Memory B cell (primary cell): ENCODE measurements at regions not wholly inside any gene's neighbourhood (a gene's known extent, or its start where the extent isn't known, plus 50 kb on each side); places are given as distances from the start of the nearest gene placed in this dataset.
"Not testable (repeated sequence)": the region's sequence is repeated elsewhere in the genome, so short reads cannot be mapped to it uniquely, and the experiment has no call there.

Experiments
- ATAC-seq: fragments of 150-1000 bp; cut with Tn5 transposase; 2 replicates; pipeline ENCODE4 v1.10.0; 2021; ENCODE audit warnings: low read depth, mild to moderate bottlenecking, moderate library complexity
- DNase-seq, 2 donors: peaks; one replicate each; pipeline ENCODE4 v3.0.0; 2022; ENCODE audit warnings: low spot score in 2 of 2
- H3K27ac Mint-ChIP-seq: one replicate; pipeline ENCODE4 v1.8.0; 2022; ENCODE audit warnings: mild to moderate bottlenecking, moderate library complexity, mixed read lengths
- H3K27me3 Mint-ChIP-seq: one replicate; pipeline ENCODE4 v1.8.0; 2022; ENCODE audit warnings: mixed read lengths
- H3K36me3 Mint-ChIP-seq: one replicate; pipeline ENCODE4 v1.8.0; 2022; ENCODE audit warnings: mild to moderate bottlenecking, mixed read lengths
- H3K4me1 Mint-ChIP-seq: one replicate; pipeline ENCODE4 v1.8.0; 2022; ENCODE audit warnings: mixed read lengths
- H3K4me3 Mint-ChIP-seq: one replicate; pipeline ENCODE4 v1.8.0; 2022; ENCODE audit warnings: mild to moderate bottlenecking, moderate library complexity, mixed read lengths
- H3K9me3 Mint-ChIP-seq: one replicate; pipeline ENCODE4 v1.8.0; 2022; ENCODE audit warnings: mixed read lengths

DNA sequence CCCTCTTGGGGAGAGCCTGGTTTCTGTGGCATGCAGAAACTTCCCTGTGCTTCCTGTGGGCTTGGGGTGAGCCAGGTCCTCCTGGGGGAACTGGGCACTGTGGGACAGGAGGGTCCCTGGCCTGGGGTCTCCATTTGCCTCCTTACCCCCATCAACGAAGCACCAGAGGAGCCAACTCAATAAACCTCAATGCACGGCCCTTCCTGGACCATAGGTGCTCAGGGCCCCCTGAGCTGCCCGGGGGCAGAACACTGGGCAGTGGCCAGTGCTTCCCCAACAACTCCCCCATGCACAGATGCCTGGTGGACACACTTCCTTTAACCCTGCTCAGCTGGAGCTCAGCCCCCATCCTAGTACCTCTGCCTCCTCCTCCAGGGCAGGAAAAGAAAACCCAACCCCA, 214.7 kb downstream of the POTEG start:
- H3K36me3 Mint-ChIP-seq, DNase-seq, H3K27ac Mint-ChIP-seq, H3K4me1 Mint-ChIP-seq, H3K4me3 Mint-ChIP-seq, H3K27me3 Mint-ChIP-seq, ATAC-seq, H3K9me3 Mint-ChIP-seq: not testable (repeated sequence)

GRCh38 chr14:19231421-19231820, 202.7 kb downstream of the POTEG start:
- not testable (repeated sequence) for ATAC-seq, DNase-seq, H3K4me3 Mint-ChIP-seq, H3K4me1 Mint-ChIP-seq, H3K9me3 Mint-ChIP-seq, H3K27me3 Mint-ChIP-seq, H3K36me3 Mint-ChIP-seq, H3K27ac Mint-ChIP-seq

DNA sequence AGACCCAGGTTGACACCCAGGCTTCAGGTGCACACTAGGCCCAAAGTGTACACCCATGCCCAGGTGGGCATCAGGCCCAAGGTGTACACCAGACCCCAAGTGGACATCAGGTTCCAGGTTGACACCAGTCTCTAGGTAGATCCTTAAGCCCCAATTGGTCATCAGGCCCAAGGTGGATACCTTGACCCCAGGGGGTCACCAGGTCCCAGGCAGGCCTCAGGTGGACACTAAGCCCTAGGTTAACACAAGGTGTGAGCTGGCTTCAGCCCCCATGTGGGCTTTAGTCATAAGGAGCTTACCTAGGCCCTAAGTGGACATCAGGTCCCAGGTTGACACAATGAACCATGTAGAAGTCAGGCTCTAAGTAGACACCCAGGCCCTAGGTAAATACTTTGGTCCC, 200.1 kb downstream of the POTEG start:
- H3K36me3 Mint-ChIP-seq, H3K27ac Mint-ChIP-seq, ATAC-seq, DNase-seq, H3K9me3 Mint-ChIP-seq, H3K4me3 Mint-ChIP-seq, H3K27me3 Mint-ChIP-seq, H3K4me1 Mint-ChIP-seq: not testable (repeated sequence)

- not testable (repeated sequence) for ATAC-seq, H3K27ac Mint-ChIP-seq, DNase-seq, H3K9me3 Mint-ChIP-seq, H3K36me3 Mint-ChIP-seq, H3K27me3 Mint-ChIP-seq, H3K4me3 Mint-ChIP-seq, H3K4me1 Mint-ChIP-seq
Observed at GRCh38 chr14:19237656-19238055, 196.5 kb downstream of the POTEG start.

DNA sequence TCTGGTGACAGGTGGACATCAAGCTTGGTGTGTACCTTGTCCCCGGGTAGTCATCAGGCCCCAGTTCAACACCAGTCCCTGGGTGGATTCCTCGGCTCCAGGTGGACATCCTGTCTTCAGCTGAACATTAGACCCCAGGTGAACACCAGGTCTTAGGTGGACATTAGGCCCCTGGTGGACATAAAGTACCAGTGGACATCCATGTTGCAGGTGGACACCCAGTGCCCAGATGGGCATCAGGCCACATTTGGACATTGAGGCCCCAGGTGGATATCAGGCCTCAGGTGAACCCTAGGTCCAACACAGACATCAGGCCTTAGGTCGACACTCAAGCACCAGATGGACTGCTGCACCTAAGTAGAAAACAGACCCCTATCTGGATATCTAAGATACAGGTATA, 195.6 kb downstream of the POTEG start:
- not testable (repeated sequence) for ATAC-seq, H3K4me3 Mint-ChIP-seq, H3K4me1 Mint-ChIP-seq, H3K27ac Mint-ChIP-seq, H3K36me3 Mint-ChIP-seq, H3K9me3 Mint-ChIP-seq, H3K27me3 Mint-ChIP-seq, DNase-seq

- H3K27ac Mint-ChIP-seq, DNase-seq, H3K4me1 Mint-ChIP-seq, H3K27me3 Mint-ChIP-seq, H3K36me3 Mint-ChIP-seq, H3K9me3 Mint-ChIP-seq, ATAC-seq, H3K4me3 Mint-ChIP-seq: not testable (repeated sequence)
Observed at GRCh38 chr14:19239981-19240380, 194.2 kb downstream of the POTEG start.

DNA sequence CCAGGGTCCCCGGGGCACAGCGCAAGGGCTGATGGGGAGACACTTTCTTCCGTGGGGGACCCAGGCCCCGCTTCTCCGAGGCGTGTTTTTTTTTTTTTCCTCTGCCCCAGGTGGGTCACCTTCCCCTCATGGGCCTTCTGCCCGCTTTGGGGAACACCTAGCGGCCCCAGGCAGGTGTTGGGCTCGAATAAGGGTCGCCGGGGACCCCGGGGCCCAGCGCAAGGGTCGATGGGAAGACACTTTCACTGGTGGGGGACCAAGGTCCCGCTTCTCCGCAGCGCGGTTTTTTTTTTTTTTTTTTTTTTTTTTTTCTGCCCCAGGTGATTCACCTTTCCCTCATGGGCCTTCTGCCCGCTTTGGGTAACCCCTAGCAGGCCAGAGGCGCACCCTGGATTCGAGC, 193.8 kb downstream of the POTEG start:
- not testable (repeated sequence) for H3K27ac Mint-ChIP-seq, ATAC-seq, H3K4me3 Mint-ChIP-seq, H3K36me3 Mint-ChIP-seq, H3K4me1 Mint-ChIP-seq, H3K9me3 Mint-ChIP-seq, H3K27me3 Mint-ChIP-seq, DNase-seq

DNA sequence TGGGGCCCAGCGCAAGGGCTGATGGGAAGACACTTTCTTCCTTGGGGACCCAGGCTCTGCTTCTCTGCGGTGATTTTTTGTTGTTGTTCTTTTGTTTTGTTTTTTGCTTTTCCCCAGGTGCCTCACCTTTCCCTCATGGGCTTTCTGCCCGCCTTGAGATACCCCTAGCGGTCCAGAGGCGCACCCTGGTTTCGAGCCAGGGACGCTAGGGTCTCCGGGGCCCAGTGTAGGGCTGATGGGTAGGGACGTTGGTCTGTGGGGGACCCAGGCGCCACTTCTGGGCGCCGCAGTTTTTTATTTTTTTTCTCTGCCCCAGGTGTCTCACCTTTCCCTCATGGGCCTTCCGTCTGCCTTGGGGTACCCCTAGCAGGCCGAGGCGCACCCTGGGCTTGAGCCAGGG, 192.7 kb downstream of the POTEG start:
- DNase-seq, H3K36me3 Mint-ChIP-seq, H3K4me3 Mint-ChIP-seq, H3K9me3 Mint-ChIP-seq, H3K27ac Mint-ChIP-seq, ATAC-seq, H3K4me1 Mint-ChIP-seq, H3K27me3 Mint-ChIP-seq: not testable (repeated sequence)

- H3K27ac Mint-ChIP-seq, H3K4me3 Mint-ChIP-seq, ATAC-seq, H3K36me3 Mint-ChIP-seq, H3K4me1 Mint-ChIP-seq, H3K9me3 Mint-ChIP-seq, H3K27me3 Mint-ChIP-seq, DNase-seq: not testable (repeated sequence)
Observed at GRCh38 chr14:19242529-19242928, 191.6 kb downstream of the POTEG start.

DNA sequence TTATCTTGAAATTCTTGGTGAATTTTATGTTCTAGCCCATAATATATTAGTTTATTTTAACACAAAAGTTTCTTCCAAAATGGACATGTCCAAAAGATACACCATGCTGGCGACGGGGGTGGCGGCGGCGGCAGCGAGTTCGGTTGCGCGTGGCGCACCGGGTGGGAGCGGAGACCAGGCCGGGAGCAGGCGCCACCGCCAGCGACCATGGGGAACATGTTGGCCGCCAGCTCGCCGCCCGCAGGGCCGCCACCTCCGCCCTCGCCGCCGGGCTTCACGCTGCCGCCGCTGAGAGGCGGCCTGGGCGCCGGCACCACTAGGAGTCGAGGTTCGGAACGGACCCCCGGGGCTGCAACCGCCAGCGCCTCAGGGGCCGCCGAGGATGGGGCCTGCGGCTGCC, 167.2 kb downstream of the POTEG start:
- H3K36me3 Mint-ChIP-seq, H3K27ac Mint-ChIP-seq, ATAC-seq: not testable (repeated sequence)

GRCh38 chr14:19267636-19268035, 166.5 kb downstream of the POTEG start:
- H3K9me3 Mint-ChIP-seq, H3K36me3 Mint-ChIP-seq, H3K27me3 Mint-ChIP-seq, ATAC-seq, H3K4me1 Mint-ChIP-seq, DNase-seq, H3K27ac Mint-ChIP-seq, H3K4me3 Mint-ChIP-seq: not testable (repeated sequence)

More for the DNA sequence above, 167.2 kb downstream of the POTEG start:
- not testable (repeated sequence) for H3K27me3 Mint-ChIP-seq, H3K9me3 Mint-ChIP-seq, DNase-seq, H3K4me3 Mint-ChIP-seq, H3K4me1 Mint-ChIP-seq

DNA sequence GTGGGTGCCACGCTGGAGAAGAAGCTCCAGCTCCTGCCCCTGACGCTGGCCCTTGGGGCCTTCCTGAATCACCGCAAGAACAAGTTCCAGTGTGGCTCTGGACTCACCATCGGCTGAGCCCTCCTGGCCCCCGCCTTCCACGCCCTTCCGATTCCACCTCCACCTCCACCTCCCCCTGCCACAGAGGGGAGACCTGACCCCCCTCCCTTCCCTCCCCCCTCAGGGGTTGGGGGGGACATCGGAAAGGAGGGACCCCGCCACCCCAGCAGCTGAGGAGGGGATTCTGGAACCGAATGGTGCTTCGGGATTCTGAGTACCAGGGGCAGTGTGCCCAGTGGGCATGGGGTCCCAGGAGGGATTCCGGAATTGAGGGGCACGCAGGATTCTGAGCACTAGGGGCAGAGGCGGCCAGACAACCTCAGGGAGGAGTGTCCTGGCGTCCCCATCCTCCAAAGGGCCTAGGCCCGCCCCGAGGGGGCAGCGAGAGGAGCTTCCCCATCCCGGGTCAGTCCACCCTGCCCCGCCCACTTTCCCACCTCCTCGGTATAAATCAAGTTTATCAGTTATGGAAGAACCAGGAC, 166.0 kb downstream of the POTEG start:
- H3K4me1 Mint-ChIP-seq, H3K36me3 Mint-ChIP-seq, ATAC-seq: not testable (repeated sequence)

DNA sequence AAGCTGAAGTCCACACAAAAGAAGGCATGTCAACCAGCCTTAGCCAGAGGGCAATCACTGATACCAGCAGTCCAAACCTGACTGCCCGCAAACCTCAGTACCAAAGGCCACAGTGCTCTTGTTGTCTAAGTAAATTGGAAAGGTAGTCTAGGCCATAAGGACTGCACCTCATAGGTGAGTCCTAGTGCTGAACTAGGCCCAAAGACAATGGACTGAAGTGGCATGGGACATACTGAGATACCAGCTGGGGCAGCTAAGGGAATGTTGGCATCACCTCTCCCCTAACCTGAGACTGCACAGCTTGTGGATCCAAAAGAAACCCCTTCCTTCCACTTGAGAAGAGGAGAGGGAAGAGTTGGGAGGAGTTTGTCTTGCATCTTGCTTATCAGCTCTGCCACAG, 161.9 kb downstream of the POTEG start:
- not testable (repeated sequence) for DNase-seq, ATAC-seq, H3K36me3 Mint-ChIP-seq, H3K9me3 Mint-ChIP-seq, H3K27me3 Mint-ChIP-seq, H3K4me1 Mint-ChIP-seq, H3K27ac Mint-ChIP-seq, H3K4me3 Mint-ChIP-seq

More for the DNA sequence above, 166.0 kb downstream of the POTEG start:
- H3K27ac Mint-ChIP-seq, DNase-seq, H3K27me3 Mint-ChIP-seq, H3K9me3 Mint-ChIP-seq, H3K4me3 Mint-ChIP-seq: not testable (repeated sequence)

- H3K27ac Mint-ChIP-seq, DNase-seq, H3K4me1 Mint-ChIP-seq, ATAC-seq, H3K4me3 Mint-ChIP-seq, H3K27me3 Mint-ChIP-seq, H3K36me3 Mint-ChIP-seq, H3K9me3 Mint-ChIP-seq: not testable (repeated sequence)
Observed at GRCh38 chr14:19289669-19290068, 144.5 kb downstream of the POTEG start.

DNA sequence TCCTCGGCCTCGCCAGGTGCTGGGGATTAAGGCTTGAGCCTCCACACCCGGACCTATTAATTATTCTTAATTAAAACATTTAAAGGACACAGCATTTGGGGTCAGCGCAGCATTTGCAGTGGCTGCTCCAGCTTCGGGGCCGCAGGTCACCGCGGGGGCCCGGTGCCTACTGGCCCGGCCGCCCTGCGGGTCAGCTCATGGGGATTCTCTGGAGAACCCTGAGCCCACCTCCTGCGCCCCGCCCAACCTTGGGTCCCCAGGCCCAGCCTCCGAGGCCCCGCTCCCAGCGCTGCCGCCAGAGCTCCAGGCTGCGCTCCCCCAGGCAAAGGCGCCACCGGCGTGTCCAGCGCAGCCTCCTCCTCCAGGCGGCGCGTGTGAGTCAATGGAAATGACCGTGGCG, 133.9 kb downstream of the POTEG start:
- not testable (repeated sequence) for ATAC-seq, DNase-seq, H3K4me3 Mint-ChIP-seq, H3K27me3 Mint-ChIP-seq, H3K9me3 Mint-ChIP-seq, H3K27ac Mint-ChIP-seq, H3K36me3 Mint-ChIP-seq, H3K4me1 Mint-ChIP-seq
